ENCODE measurements at regions not wholly inside any gene's neighbourhood (a gene's known extent, or its start where the extent isn't known, plus 50 kb on each side); places are given as distances from the start of the nearest gene placed in this dataset.

DNA sequence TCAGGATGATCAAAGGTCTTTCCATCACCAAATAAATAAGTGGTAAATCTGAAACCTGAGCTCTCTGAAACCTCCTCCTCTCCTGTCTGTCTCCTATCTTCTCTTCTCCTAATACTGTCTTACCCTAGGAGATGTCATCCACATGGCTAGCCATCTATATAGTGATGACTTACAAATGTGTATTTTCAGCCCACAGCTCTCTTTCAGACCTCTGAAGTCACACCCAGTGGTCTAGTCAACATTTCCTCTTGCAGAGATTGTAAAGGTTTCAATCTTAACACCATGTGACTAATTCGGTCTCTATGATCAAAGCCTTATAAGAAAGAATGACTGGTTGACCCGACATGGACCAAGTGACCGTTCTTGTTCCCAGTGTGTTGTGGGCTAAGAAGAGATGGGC lies 63.1 kb upstream of the DPT start:
- H3K9me3 ChIP-seq (ENCODE audit: low read depth, low read length, poor library complexity, severe bottlenecking): no peaks in the 10 kb centered on the region
- ChIA-PET POLR2A (ENCODE audit: low non-redundant PET) (no interaction called here), CTCF (no interaction called here)
- no peak for TF ChIP-seq EZH2 (IDR thresholded peaks at IDR 0.05; ENCODE audit: borderline replicate concordance, low read depth, low read length, poor library complexity, severe bottlenecking)
- TF ChIP-seq, protein P1, sequence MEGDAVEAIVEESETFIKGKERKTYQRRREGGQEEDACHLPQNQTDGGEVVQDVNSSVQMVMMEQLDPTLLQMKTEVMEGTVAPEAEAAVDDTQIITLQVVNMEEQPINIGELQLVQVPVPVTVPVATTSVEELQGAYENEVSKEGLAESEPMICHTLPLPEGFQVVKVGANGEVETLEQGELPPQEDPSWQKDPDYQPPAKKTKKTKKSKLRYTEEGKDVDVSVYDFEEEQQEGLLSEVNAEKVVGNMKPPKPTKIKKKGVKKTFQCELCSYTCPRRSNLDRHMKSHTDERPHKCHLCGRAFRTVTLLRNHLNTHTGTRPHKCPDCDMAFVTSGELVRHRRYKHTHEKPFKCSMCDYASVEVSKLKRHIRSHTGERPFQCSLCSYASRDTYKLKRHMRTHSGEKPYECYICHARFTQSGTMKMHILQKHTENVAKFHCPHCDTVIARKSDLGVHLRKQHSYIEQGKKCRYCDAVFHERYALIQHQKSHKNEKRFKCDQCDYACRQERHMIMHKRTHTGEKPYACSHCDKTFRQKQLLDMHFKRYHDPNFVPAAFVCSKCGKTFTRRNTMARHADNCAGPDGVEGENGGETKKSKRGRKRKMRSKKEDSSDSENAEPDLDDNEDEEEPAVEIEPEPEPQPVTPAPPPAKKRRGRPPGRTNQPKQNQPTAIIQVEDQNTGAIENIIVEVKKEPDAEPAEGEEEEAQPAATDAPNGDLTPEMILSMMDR (conservative IDR thresholded peaks at IDR 0.05; ENCODE audit: low read depth, low read length): no peak
- H3K4me3 ChIP-seq (ENCODE audit: low read depth, low read length, poor library complexity, severe bottlenecking): no peak overlapping the region
- peaks cover 15% of the 10 kb centered on the region for H3K4me1 ChIP-seq (ENCODE audit: insufficient read depth, low read length, poor library complexity, severe bottlenecking)
- no TSS peak for BruUV-seq (replicated peaks)
- H3K27me3 ChIP-seq (replicated peaks; ENCODE audit: insufficient read depth, low read depth, low read length, poor library complexity): no peaks in the 10 kb centered on the region
- no peak overlapping the region for H3K27ac ChIP-seq (ENCODE audit: low read depth, low read length, poor library complexity, severe bottlenecking)
- intact Hi-C loops (cut with micrococcal nuclease; ENCODE audit: unreplicated experiment): no loop called here
- DNase-seq (ENCODE audit: low spot score): no peak
- no peaks in the 10 kb centered on the region for H3K36me3 ChIP-seq (ENCODE audit: insufficient read depth, low read length, poor library complexity, severe bottlenecking)

- ChIA-PET CTCF (no interaction called here), POLR2A (ENCODE audit: low non-redundant PET) (no interaction called here)
- no peak for TF ChIP-seq EZH2 (IDR thresholded peaks at IDR 0.05; ENCODE audit: borderline replicate concordance, low read depth, low read length, poor library complexity, severe bottlenecking)
- TF ChIP-seq, protein P1 (conservative IDR thresholded peaks at IDR 0.05; ENCODE audit: low read depth, low read length): no peak
- no peaks in the 10 kb centered on the region for H3K36me3 ChIP-seq (ENCODE audit: insufficient read depth, low read length, poor library complexity, severe bottlenecking)
- H3K9me3 ChIP-seq (ENCODE audit: low read depth, low read length, poor library complexity, severe bottlenecking): no peaks in the 10 kb centered on the region
- no peaks in the 10 kb centered on the region for H3K27me3 ChIP-seq (replicated peaks; ENCODE audit: insufficient read depth, low read depth, low read length, poor library complexity)
- H3K27ac ChIP-seq (ENCODE audit: low read depth, low read length, poor library complexity, severe bottlenecking): no peak overlapping the region
- intact Hi-C loops (cut with micrococcal nuclease; ENCODE audit: unreplicated experiment): no loop called here
- H3K4me3 ChIP-seq (ENCODE audit: low read depth, low read length, poor library complexity, severe bottlenecking): no peak overlapping the region
- BruUV-seq (replicated peaks): no TSS peak
- DNase-seq (ENCODE audit: low spot score): peak; percentile 59
- peaks cover 13% of the 10 kb centered on the region for H3K4me1 ChIP-seq (ENCODE audit: insufficient read depth, low read length, poor library complexity, severe bottlenecking)
Observed at GRCh38 chr1:168792592-168793125, 63.7 kb upstream of the DPT start.

DNA sequence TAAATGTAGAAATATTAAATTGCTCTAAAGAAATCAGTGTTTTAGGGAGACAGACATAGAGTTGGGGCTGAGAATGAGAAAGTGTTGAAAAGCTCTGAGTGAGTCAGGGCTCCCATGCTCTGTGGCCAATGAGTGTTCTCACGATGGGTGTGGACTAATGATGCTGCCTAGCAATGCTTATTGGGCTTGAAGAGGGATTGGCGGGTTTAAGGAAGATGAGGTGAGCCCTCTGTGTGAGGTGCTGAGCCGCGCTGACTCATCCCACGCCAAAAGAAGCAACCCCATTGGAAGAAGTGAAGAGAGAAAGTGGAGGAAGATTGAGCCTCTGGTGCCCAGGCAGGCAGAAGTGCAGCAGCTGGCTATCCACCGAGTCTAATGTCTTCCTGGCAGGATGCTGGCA lies 65.1 kb upstream of the DPT start:
- H3K9me3 ChIP-seq (ENCODE audit: low read depth, low read length, poor library complexity, severe bottlenecking): no peaks in the 10 kb centered on the region
- no peak for DNase-seq (ENCODE audit: low spot score)
- POLR2A ChIA-PET (ENCODE audit: low non-redundant PET): no interaction called here
- no peak overlapping the region for H3K27ac ChIP-seq (ENCODE audit: low read depth, low read length, poor library complexity, severe bottlenecking)
- no peaks in the 10 kb centered on the region for H3K27me3 ChIP-seq (replicated peaks; ENCODE audit: insufficient read depth, low read depth, low read length, poor library complexity)
- TF ChIP-seq, protein P1 (conservative IDR thresholded peaks at IDR 0.05; ENCODE audit: low read depth, low read length): no peak
- TF ChIP-seq EZH2 (IDR thresholded peaks at IDR 0.05; ENCODE audit: borderline replicate concordance, low read depth, low read length, poor library complexity, severe bottlenecking): no peak
- intact Hi-C loops (cut with micrococcal nuclease; ENCODE audit: unreplicated experiment): no loop called here
- H3K36me3 ChIP-seq (ENCODE audit: insufficient read depth, low read length, poor library complexity, severe bottlenecking): no peaks in the 10 kb centered on the region
- no peak overlapping the region for H3K4me3 ChIP-seq (ENCODE audit: low read depth, low read length, poor library complexity, severe bottlenecking)
- no TSS peak for BruUV-seq (replicated peaks)
- H3K4me1 ChIP-seq (ENCODE audit: insufficient read depth, low read length, poor library complexity, severe bottlenecking): peaks cover 13% of the 10 kb centered on the region
- CTCF ChIA-PET: no interaction called here
